Uterus (tissue), 2 donors: ENCODE measurements at regions not wholly inside any gene's neighbourhood (a gene's known extent, or its start where the extent isn't known, plus 50 kb on each side); places are given as distances from the start of the nearest gene placed in this dataset.

Experiments
- POLR2A ChIP-seq, 2 donors: fragments of 450-650 bp; IDR thresholded peaks; one replicate each; pipeline ENCODE4 v1.6.1; 2016; ENCODE audit warnings: antibody characterized with exemption in 2 of 2, mild to moderate bottlenecking in 1 of 2, moderate library complexity in 1 of 2
- TF ChIP-seq, protein P1 (sequence below), 4 experiments: fragments of 200-600 bp in 2 of 4; fragments of 450-650 bp in 2 of 4; sonication (generic) in 2 of 4; IDR thresholded peaks; one replicate each; pipeline ENCODE4 v1.5.1; 2016 to 2019; ENCODE audit warnings: antibody characterized with exemption in 4 of 4, mild to moderate bottlenecking in 2 of 4, moderate library complexity in 1 of 4

DNA sequence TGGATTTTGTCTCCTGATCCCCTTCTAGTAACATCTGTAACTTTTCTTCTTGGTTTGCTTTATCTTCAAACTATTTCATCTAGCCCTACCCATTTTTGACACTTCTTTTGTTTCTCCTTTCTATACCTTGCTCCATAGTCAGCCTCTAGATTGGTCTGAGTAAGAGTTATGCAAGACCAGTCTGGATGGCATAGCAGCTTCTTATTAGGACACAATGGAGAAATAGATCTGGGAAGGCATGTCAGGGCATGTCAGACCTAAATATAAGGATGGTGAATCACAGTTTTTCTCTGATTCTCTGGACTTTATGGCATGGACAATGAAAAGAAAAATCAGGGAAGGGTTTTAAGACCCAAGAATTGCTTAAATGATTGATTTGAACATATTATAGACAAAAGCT is 452.5 kb downstream of the RAP2B start:
- TF ChIP-seq, protein P1, sequence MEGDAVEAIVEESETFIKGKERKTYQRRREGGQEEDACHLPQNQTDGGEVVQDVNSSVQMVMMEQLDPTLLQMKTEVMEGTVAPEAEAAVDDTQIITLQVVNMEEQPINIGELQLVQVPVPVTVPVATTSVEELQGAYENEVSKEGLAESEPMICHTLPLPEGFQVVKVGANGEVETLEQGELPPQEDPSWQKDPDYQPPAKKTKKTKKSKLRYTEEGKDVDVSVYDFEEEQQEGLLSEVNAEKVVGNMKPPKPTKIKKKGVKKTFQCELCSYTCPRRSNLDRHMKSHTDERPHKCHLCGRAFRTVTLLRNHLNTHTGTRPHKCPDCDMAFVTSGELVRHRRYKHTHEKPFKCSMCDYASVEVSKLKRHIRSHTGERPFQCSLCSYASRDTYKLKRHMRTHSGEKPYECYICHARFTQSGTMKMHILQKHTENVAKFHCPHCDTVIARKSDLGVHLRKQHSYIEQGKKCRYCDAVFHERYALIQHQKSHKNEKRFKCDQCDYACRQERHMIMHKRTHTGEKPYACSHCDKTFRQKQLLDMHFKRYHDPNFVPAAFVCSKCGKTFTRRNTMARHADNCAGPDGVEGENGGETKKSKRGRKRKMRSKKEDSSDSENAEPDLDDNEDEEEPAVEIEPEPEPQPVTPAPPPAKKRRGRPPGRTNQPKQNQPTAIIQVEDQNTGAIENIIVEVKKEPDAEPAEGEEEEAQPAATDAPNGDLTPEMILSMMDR (IDR thresholded peaks at IDR 0.05) = no peak
- TF ChIP-seq POLR2A (IDR thresholded peaks at IDR 0.05) = no peak
